ENCODE measurements at regions not wholly inside any gene's neighbourhood (a gene's known extent, or its start where the extent isn't known, plus 50 kb on each side); places are given as distances from the start of the nearest gene placed in this dataset.

- TF ChIP-seq TCF12 (IDR thresholded peaks at IDR 0.05) (no peak), YY1 (IDR thresholded peaks at IDR 0.05; ENCODE audit: low read depth) (no peak), MEF2A (IDR thresholded peaks at IDR 0.05; ENCODE audit: borderline replicate concordance, low read depth) (no peak), NFIC (IDR thresholded peaks at IDR 0.05; ENCODE audit: borderline replicate concordance) (no peak), ELF1 (IDR thresholded peaks at IDR 0.05) (no peak), ZBTB33 (IDR thresholded peaks at IDR 0.05; ENCODE audit: borderline replicate concordance, low read depth) (no peak), EZH2phosphoT487 (IDR thresholded peaks at IDR 0.05; ENCODE audit: borderline replicate concordance, low read depth) (no peak), CHD2 (IDR thresholded peaks at IDR 0.05; ENCODE audit: low read length, partially characterized antibody) (no peak), FOSL2 (IDR thresholded peaks at IDR 0.05; ENCODE audit: borderline replicate concordance, low read depth) (no peak), PBX3 (IDR thresholded peaks at IDR 0.05) (no peak), SIN3A (IDR thresholded peaks at IDR 0.05; ENCODE audit: borderline replicate concordance, low read depth, low read length) (no peak), TAF1 (IDR thresholded peaks at IDR 0.05; ENCODE audit: borderline replicate concordance, low read depth, low read length) (no peak), GABPA (IDR thresholded peaks at IDR 0.05; ENCODE audit: low read depth) (no peak), NRF1 (IDR thresholded peaks at IDR 0.05; ENCODE audit: low read depth, low read length) (no peak), REST (IDR thresholded peaks at IDR 0.05; ENCODE audit: low read depth, low read length) (no peak), USF2 (IDR thresholded peaks at IDR 0.05; ENCODE audit: borderline replicate concordance, low read depth, low read length) (no peak), SMC3 (IDR thresholded peaks at IDR 0.05; ENCODE audit: low read depth, low read length) (no peak)
- Histone ChIP-seq H3K79me2 (ENCODE audit: insufficient read depth) (no peaks in the 10 kb centered on the region), H3K27ac (ENCODE audit: low read depth in 2 of 2, low read length in 1 of 2) (no peak overlapping the region), H3K9me2 (no peaks in the 10 kb centered on the region), H3K4me2 (no peak overlapping the region), H3F3A (replicated peaks; ENCODE audit: insufficient read depth) (no peaks in the 10 kb centered on the region), H3K4me1 (ENCODE audit: control insufficient read depth in 1 of 2, insufficient read depth in 2 of 2, low read depth in 1 of 2, low read length in 1 of 2) (no peaks in the 10 kb centered on the region), H4K20me1 (ENCODE audit: insufficient read depth) (no peaks in the 10 kb centered on the region), H3K9me3 (no peaks in the 10 kb centered on the region), H3K4me3 (ENCODE audit: low read depth in 2 of 2, low read length in 1 of 2) (no peak overlapping the region), H3K36me3 (replicated peaks in 1 of 2; ENCODE audit: control insufficient read depth in 1 of 2, insufficient read depth in 2 of 2, low read length in 1 of 2) (no peaks in the 10 kb centered on the region), H3K27me3 (ENCODE audit: insufficient read depth) (peaks cover 19% of the 10 kb centered on the region; the same call in 1 of the 2 replicates), H2AFZ (ENCODE audit: low read depth) (no peak overlapping the region), H3K9ac (no peak overlapping the region)
- CTCF ChIA-PET: no interaction called here
- POLR2A ChIA-PET: no interaction called here
- no peak for DNase-seq
- 14% methylated on average over 5 of the region's 5 CpGs for WGBS (ENCODE audit: low lambda C conversion rate)
Measured at GRCh38 chr20:22890594-22891300, 144.4 kb upstream of the SSTR4 start.

Data from SK-N-SH (cell line).